ENCODE measurements at regions not wholly inside any gene's neighbourhood (a gene's known extent, or its start where the extent isn't known, plus 50 kb on each side); places are given as distances from the start of the nearest gene placed in this dataset.

GRCh38 chr14:53430870-53431269 lies 277.7 kb upstream of the DDHD1 start:
- Histone ChIP-seq H3K9me3 (replicated peaks in 1 of 2; ENCODE audit: control insufficient read depth in 1 of 2, insufficient read depth in 1 of 2, low read length in 2 of 2) (no peaks in the 10 kb centered on the region), H3K79me2 (ENCODE audit: insufficient read depth, low read length) (no peaks in the 10 kb centered on the region), H3K27ac (ENCODE audit: low read depth in 1 of 2, low read length in 2 of 2) (no peak overlapping the region), H4K20me1 (ENCODE audit: insufficient read depth, low read length) (no peaks in the 10 kb centered on the region), H3K4me1 (ENCODE audit: control insufficient read depth in 1 of 2, insufficient read depth in 2 of 2, low read length in 2 of 2) (no peaks in the 10 kb centered on the region), H3K36me3 (replicated peaks in 1 of 2; ENCODE audit: control insufficient read depth in 1 of 2, insufficient read depth in 2 of 2, low read length in 2 of 2) (no peaks in the 10 kb centered on the region), H3K4me2 (replicated peaks; ENCODE audit: extremely low read depth, low read length, poor library complexity, severe bottlenecking) (no peak overlapping the region), H3K4me3 (replicated peaks in 1 of 3; ENCODE audit: low read depth in 2 of 3, low read length in 3 of 3) (no peak overlapping the region), H2AFZ (ENCODE audit: insufficient read depth, low read depth, low read length, poor library complexity, severe bottlenecking) (no peak overlapping the region), H3K27me3 (ENCODE audit: control insufficient read depth in 2 of 2, insufficient read depth in 2 of 2, low read length in 2 of 2) (no peaks in the 10 kb centered on the region), H3K9ac (ENCODE audit: insufficient read depth, low read length, poor library complexity, severe bottlenecking) (no peak overlapping the region)
- no CpG with 5 or more reads among the region's 2 CpGs for WGBS (ENCODE audit: insufficient coverage)
- Mint-ChIP-seq H3K9me3 (peaks cover 4 to 11% (median 6%) of the 10 kb centered on the region in 7 donors), H3K4me3 (no peak overlapping the region), H3K27me3 (ENCODE audit: low read depth in 3 of 3) (peaks cover 0 to 9% (median 2%) of the 10 kb centered on the region in 3 donors), H3K36me3 (no peaks in the 10 kb centered on the region), H3K4me1 (no peaks in the 10 kb centered on the region), H3K27ac (no peak overlapping the region)
- TF ChIP-seq CTCF (IDR thresholded peaks at IDR 0.05) = no peak
- intact Hi-C loops (cut with micrococcal nuclease) = no loop called here
- DNase-seq = no peak

GRCh38 chr14:53412819-53413675 lies 259.9 kb upstream of the DDHD1 start:
- Histone ChIP-seq H3K27ac (ENCODE audit: low read depth in 1 of 2, low read length in 2 of 2) (no peak overlapping the region), H3K4me1 (ENCODE audit: control insufficient read depth in 1 of 2, insufficient read depth in 2 of 2, low read length in 2 of 2) (no peaks in the 10 kb centered on the region), H3K9me3 (replicated peaks in 1 of 2; ENCODE audit: control insufficient read depth in 1 of 2, insufficient read depth in 1 of 2, low read length in 2 of 2) (peaks cover 2 to 5% of the 10 kb centered on the region in 2 donors), H3K4me2 (replicated peaks; ENCODE audit: extremely low read depth, low read length, poor library complexity, severe bottlenecking) (no peak overlapping the region), H4K20me1 (ENCODE audit: insufficient read depth, low read length) (no peaks in the 10 kb centered on the region), H3K4me3 (replicated peaks in 1 of 3; ENCODE audit: low read depth in 2 of 3, low read length in 3 of 3) (no peak overlapping the region), H3K9ac (ENCODE audit: insufficient read depth, low read length, poor library complexity, severe bottlenecking) (no peak overlapping the region), H2AFZ (ENCODE audit: insufficient read depth, low read depth, low read length, poor library complexity, severe bottlenecking) (no peak overlapping the region), H3K27me3 (ENCODE audit: control insufficient read depth in 2 of 2, insufficient read depth in 2 of 2, low read length in 2 of 2) (no peaks in the 10 kb centered on the region), H3K36me3 (replicated peaks in 1 of 2; ENCODE audit: control insufficient read depth in 1 of 2, insufficient read depth in 2 of 2, low read length in 2 of 2) (no peaks in the 10 kb centered on the region), H3K79me2 (ENCODE audit: insufficient read depth, low read length) (no peaks in the 10 kb centered on the region)
- no CpG with 5 or more reads among the region's 1 CpG for whole genome bisulfite sequencing (ENCODE audit: insufficient coverage)
- no peaks in the 10 kb centered on the region for H3K27me3 Mint-ChIP-seq (ENCODE audit: low read depth in 3 of 3)
- H3K27ac Mint-ChIP-seq = peak overlapping the region in 1 of 7 donors; percentile 48
- H3K4me1 Mint-ChIP-seq = no peaks in the 10 kb centered on the region
- intact Hi-C loops (cut with micrococcal nuclease) = no loop called here
- DNase-seq = no peak
- H3K36me3 Mint-ChIP-seq = no peaks in the 10 kb centered on the region
- no peak overlapping the region for H3K4me3 Mint-ChIP-seq
- TF ChIP-seq CTCF (IDR thresholded peaks at IDR 0.05) = no peak
- peaks cover 0 to 10% (median 5%) of the 10 kb centered on the region in 7 donors for H3K9me3 Mint-ChIP-seq

Data from CD14-positive monocyte (primary cell).